OCI-LY7 (cell line): ENCODE measurements at regions not wholly inside any gene's neighbourhood (a gene's known extent, or its start where the extent isn't known, plus 50 kb on each side); places are given as distances from the start of the nearest gene placed in this dataset.

Experiments
- CTCF ChIP-seq: fragments of 200-600 bp; sonication (generic); conservative IDR thresholded peaks from 2 replicates; pipeline ENCODE4 v1.5.1; 2014; ENCODE audit warnings: mild to moderate bottlenecking, antibody characterized with exemption, low read length, moderate library complexity, mixed read lengths
- EZH2phosphoT487 ChIP-seq: fragments of 200-600 bp; sonication (generic); IDR thresholded peaks from 2 replicates; pipeline ENCODE4 v1.6.1; 2018; ENCODE audit warnings: low read depth, borderline replicate concordance, mild to moderate bottlenecking, mixed run types, antibody characterized with exemption, low read length, moderate library complexity, mixed read lengths

GRCh38 chr13:99140831-99141230 is 59.8 kb upstream of the UBAC2 start:
- TF ChIP-seq CTCF (no peak), EZH2phosphoT487 (no peak)
